Right cardiac atrium (tissue), 5 donors: ENCODE measurements at regions not wholly inside any gene's neighbourhood (a gene's known extent, or its start where the extent isn't known, plus 50 kb on each side); places are given as distances from the start of the nearest gene placed in this dataset.

ENCODE experiments used
- ATAC-seq, 2 donors: fragments of 200-7000 bp; cut with Tn5 transposase; one replicate each; pipeline versions ENCODE4 v1.8.0 to v1.9.1; 2020; ENCODE audit warnings: moderate library complexity in 2 of 2, mild to moderate bottlenecking in 1 of 2
- DNase-seq, 3 donors: peaks; one replicate each; pipeline ENCODE4 v3.0.0-alpha.2; 2020
- H3K27ac ChIP-seq: one replicate; pipeline ENCODE4 v1.5.1; 2013; ENCODE audit warnings: mild to moderate bottlenecking, low read length, control low read depth, moderate library complexity
- H3K27me3 ChIP-seq: one replicate; pipeline ENCODE4 v1.6.1; 2013; ENCODE audit not compliant: control insufficient read depth, insufficient read depth
- H3K4me1 ChIP-seq: one replicate; pipeline ENCODE4 v1.6.1; 2013; ENCODE audit warnings: low read length; ENCODE audit not compliant: control insufficient read depth, insufficient read depth
- H3K4me3 ChIP-seq: one replicate; pipeline ENCODE4 v1.5.1; 2013; ENCODE audit warnings: low read length, control low read depth
- H3K9me3 ChIP-seq: one replicate; pipeline ENCODE4 v1.6.1; 2013; ENCODE audit warnings: low read length; ENCODE audit not compliant: control insufficient read depth
- WGBS: extraction: QIAGEN DNeasy Blood & Tissue Kit; methylation state at CpG from one replicate; pipeline ENCODE4 v1.1.7; 2013; 5-methylcytosine and 5-hydroxymethylcytosine counted together
- intact Hi-C, 4 donors: fragments of 100-400 bp; cut with DNase I; formaldehyde crosslinking; loops; one replicate each; pipeline versions ENCODE4 v1.11.0 to v1.14.0; 2022 to 2023
- donor health status: healthy with polysubstance abuse.
- donor health status: DM: no; HTN: yes; CAD: no.
- donor health status: DM: no; HTN: no; CAD: no.
- donor health status: DM: no; HTN: yes; CAD: no; lungs with severe emphysema.
- donor health status: DM: yes; HTN: yes; CAD: no.

- Histone ChIP-seq H3K9me3 (no peaks in the 10 kb centered on the region), H3K4me1 (peaks cover 3% of the 10 kb centered on the region), H3K4me3 (no peak overlapping the region), H3K27ac (no peak overlapping the region), H3K27me3 (no peaks in the 10 kb centered on the region)
- DNase-seq, result no peak
- no peak for ATAC-seq
- intact Hi-C loops, result no loop called here
- WGBS, result 92% methylated on average over 5 of the region's 5 CpGs
These were observed 117.2 kb upstream of the MSX2 start for GRCh38 chr5:174607205-174607604.

- DNase-seq, result no peak
- H3K27ac ChIP-seq, result no peak overlapping the region
- intact Hi-C loops, result no loop called here
- peaks cover 3% of the 10 kb centered on the region for H3K4me1 ChIP-seq
- no peak overlapping the region for H3K4me3 ChIP-seq
- H3K27me3 ChIP-seq, result no peaks in the 10 kb centered on the region
- no peaks in the 10 kb centered on the region for H3K9me3 ChIP-seq
- ATAC-seq, result no peak
- 75% methylated on average over 9 of the region's 9 CpGs for WGBS
These were observed 116.5 kb upstream of the MSX2 start for GRCh38 chr5:174607916-174608315.

- DNase-seq (peak; percentile 59 to 83 (median 81)), ATAC-seq (peak; percentile 78 to 87)
- WGBS, result 21% methylated on average over 14 of the region's 14 CpGs
- Histone ChIP-seq H3K27ac (no peak overlapping the region), H3K9me3 (no peaks in the 10 kb centered on the region), H3K4me3 (no peak overlapping the region), H3K4me1 (peaks cover 3% of the 10 kb centered on the region), H3K27me3 (no peaks in the 10 kb centered on the region)
- intact Hi-C loops, result no loop called here
These were observed 115.7 kb upstream of the MSX2 start for GRCh38 chr5:174608631-174609097.

- no peak overlapping the region for H3K4me3 ChIP-seq
- peak in 1 of 3 donors; percentile 45 for DNase-seq
- ATAC-seq, result no peak
- H3K27ac ChIP-seq, result no peak overlapping the region
- 45% methylated on average over 14 of the region's 14 CpGs for WGBS
- intact Hi-C loops, result no loop called here
- no peaks in the 10 kb centered on the region for H3K9me3 ChIP-seq
- no peaks in the 10 kb centered on the region for H3K27me3 ChIP-seq
- H3K4me1 ChIP-seq, result peaks cover 3% of the 10 kb centered on the region
These were observed 115.3 kb upstream of the MSX2 start for GRCh38 chr5:174609116-174609515.

GRCh38 chr5:174610968-174611367 lies 113.4 kb upstream of the MSX2 start:
- Histone ChIP-seq H3K27ac (no peak overlapping the region), H3K4me1 (peaks cover 3% of the 10 kb centered on the region), H3K27me3 (no peaks in the 10 kb centered on the region), H3K9me3 (no peaks in the 10 kb centered on the region), H3K4me3 (no peak overlapping the region)
- intact Hi-C loops, result no loop called here
- DNase-seq, result no peak
- no peak for ATAC-seq
- 71% methylated on average over 8 of the region's 8 CpGs for WGBS

- Histone ChIP-seq H3K4me1 (peaks cover 3% of the 10 kb centered on the region), H3K9me3 (no peaks in the 10 kb centered on the region), H3K4me3 (no peak overlapping the region), H3K27me3 (no peaks in the 10 kb centered on the region), H3K27ac (no peak overlapping the region)
- 40% methylated on average over 2 of the region's 2 CpGs for WGBS
- ATAC-seq (no peak), DNase-seq (no peak)
- intact Hi-C loops, result no loop called here
These were observed 111.7 kb upstream of the MSX2 start for GRCh38 chr5:174612686-174613085.

GRCh38 chr5:174614500-174615135 lies 109.8 kb upstream of the MSX2 start:
- H3K4me1 ChIP-seq, result no peaks in the 10 kb centered on the region
- no peaks in the 10 kb centered on the region for H3K27me3 ChIP-seq
- H3K9me3 ChIP-seq, result no peaks in the 10 kb centered on the region
- no peak for ATAC-seq
- no peak for DNase-seq
- H3K27ac ChIP-seq, result no peak overlapping the region
- intact Hi-C loops, result no loop called here
- 93% methylated on average over 2 of the region's 2 CpGs for WGBS
- no peak overlapping the region for H3K4me3 ChIP-seq

- Histone ChIP-seq H3K27me3 (no peaks in the 10 kb centered on the region), H3K4me1 (no peaks in the 10 kb centered on the region), H3K9me3 (no peaks in the 10 kb centered on the region), H3K4me3 (no peak overlapping the region), H3K27ac (no peak overlapping the region)
- intact Hi-C loops, result no loop called here
- 56% methylated on average over 2 of the region's 2 CpGs for WGBS
- no peak for DNase-seq
- ATAC-seq, result no peak
These were observed 108.3 kb upstream of the MSX2 start for GRCh38 chr5:174616036-174616435.

- 87% methylated on average over 2 of the region's 2 CpGs for WGBS
- intact Hi-C loops, result no loop called here
- Histone ChIP-seq H3K27me3 (no peaks in the 10 kb centered on the region), H3K4me3 (no peak overlapping the region), H3K27ac (no peak overlapping the region), H3K4me1 (no peaks in the 10 kb centered on the region), H3K9me3 (no peaks in the 10 kb centered on the region)
- ATAC-seq (no peak), DNase-seq (no peak)
These were observed 107.1 kb upstream of the MSX2 start for GRCh38 chr5:174617285-174617684.

GRCh38 chr5:174617910-174618309 lies 106.5 kb upstream of the MSX2 start:
- Histone ChIP-seq H3K4me3 (no peak overlapping the region), H3K4me1 (no peaks in the 10 kb centered on the region), H3K9me3 (no peaks in the 10 kb centered on the region), H3K27me3 (no peaks in the 10 kb centered on the region), H3K27ac (no peak overlapping the region)
- intact Hi-C loops, result no loop called here
- WGBS, result 53% methylated on average over 10 of the region's 10 CpGs
- DNase-seq, result no peak
- ATAC-seq, result no peak

GRCh38 chr5:174618589-174618988 lies 105.8 kb upstream of the MSX2 start:
- ATAC-seq (no peak), DNase-seq (no peak)
- intact Hi-C loops, result no loop called here
- WGBS, result 41% methylated on average over 4 of the region's 4 CpGs
- Histone ChIP-seq H3K4me1 (no peaks in the 10 kb centered on the region), H3K27me3 (no peaks in the 10 kb centered on the region), H3K9me3 (no peaks in the 10 kb centered on the region), H3K4me3 (no peak overlapping the region), H3K27ac (no peak overlapping the region)

- WGBS, result 91% methylated on average over 4 of the region's 4 CpGs
- H3K4me3 ChIP-seq, result no peak overlapping the region
- no peak for ATAC-seq
- intact Hi-C loops, result no loop called here
- H3K27ac ChIP-seq, result no peak overlapping the region
- H3K9me3 ChIP-seq, result no peaks in the 10 kb centered on the region
- H3K4me1 ChIP-seq, result no peaks in the 10 kb centered on the region
- no peak for DNase-seq
- H3K27me3 ChIP-seq, result no peaks in the 10 kb centered on the region
These were observed 102.3 kb upstream of the MSX2 start for GRCh38 chr5:174622067-174622466.
